HAP-1 (cell line): ENCODE measurements at regions not wholly inside any gene's neighbourhood (a gene's known extent, or its start where the extent isn't known, plus 50 kb on each side); places are given as distances from the start of the nearest gene placed in this dataset.
A peak's percentile ranks its signal among the peaks of the same experiment; 100 is the strongest.
"Not testable (repeated sequence)": the region's sequence is repeated elsewhere in the genome, so short reads cannot be mapped to it uniquely, and the experiment has no call there.

Experiments used
- DNase-seq, 2 experiments: peaks; one replicate each; pipeline ENCODE4 v3.0.0-alpha.2; 2016 to 2020; ENCODE audit warnings: low spot score in 2 of 2
- H3K27me3 ChIP-seq: fragments of 250-450 bp; sonication (Bioruptor Pico); 2 replicates; pipeline ENCODE4 v1.5.1; 2020; ENCODE audit warnings: low read depth, mild to moderate bottlenecking, moderate library complexity
- H3K36me3 ChIP-seq: fragments of 250-450 bp; sonication (Bioruptor Pico); replicated peaks from 2 replicates; pipeline ENCODE4 v1.5.1; 2020; ENCODE audit warnings: mild to moderate bottlenecking
- H3K4me1 ChIP-seq: fragments of 250-450 bp; sonication (Bioruptor Pico); 2 replicates; pipeline ENCODE4 v1.5.1; 2020; ENCODE audit warnings: mild to moderate bottlenecking
- H3K4me3 ChIP-seq: fragments of 250-450 bp; sonication (Bioruptor Pico); 2 replicates; pipeline ENCODE4 v1.5.1; 2020; ENCODE audit warnings: mild to moderate bottlenecking, moderate library complexity
- H3K9me3 ChIP-seq: fragments of 250-450 bp; sonication (Bioruptor Pico); 2 replicates; pipeline ENCODE4 v1.5.1; 2020; ENCODE audit warnings: mild to moderate bottlenecking, moderate library complexity
- in situ Hi-C: fragments of 300-500 bp; cut with MboI; formaldehyde crosslinking; loops from 3 replicates; pipeline ENCODE4 v1.14.3; 2020; ENCODE audit warnings: low sequenced_read_pairs, inconsistent platforms, mixed read lengths

DNA sequence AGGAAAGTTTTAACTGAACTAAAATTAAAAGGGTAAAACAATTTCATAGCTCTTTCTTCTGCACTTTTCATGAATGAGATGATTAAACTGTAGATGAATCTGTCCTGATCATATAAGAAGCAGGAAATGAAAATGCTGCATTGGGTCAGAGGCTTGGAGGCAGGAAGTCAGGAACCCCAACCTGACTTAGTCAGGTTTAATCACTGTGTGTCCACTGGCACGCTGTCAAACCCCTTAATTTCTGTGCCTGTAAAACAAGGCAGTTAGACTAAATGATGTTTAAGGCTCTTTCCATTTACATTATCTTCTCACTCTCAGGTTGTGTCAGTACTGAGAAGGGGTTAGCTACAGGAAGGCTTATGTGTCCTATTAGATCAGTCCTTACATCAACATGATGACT is 193.3 kb upstream of the TTC14 start:
- no peaks in the 10 kb centered on the region for H3K4me1 ChIP-seq
- no peak for DNase-seq
- in situ Hi-C loops: no loop called here
- no peaks in the 10 kb centered on the region for H3K36me3 ChIP-seq
- H3K4me3 ChIP-seq: no peak overlapping the region
- H3K27me3 ChIP-seq: no peaks in the 10 kb centered on the region
- no peaks in the 10 kb centered on the region for H3K9me3 ChIP-seq

DNA sequence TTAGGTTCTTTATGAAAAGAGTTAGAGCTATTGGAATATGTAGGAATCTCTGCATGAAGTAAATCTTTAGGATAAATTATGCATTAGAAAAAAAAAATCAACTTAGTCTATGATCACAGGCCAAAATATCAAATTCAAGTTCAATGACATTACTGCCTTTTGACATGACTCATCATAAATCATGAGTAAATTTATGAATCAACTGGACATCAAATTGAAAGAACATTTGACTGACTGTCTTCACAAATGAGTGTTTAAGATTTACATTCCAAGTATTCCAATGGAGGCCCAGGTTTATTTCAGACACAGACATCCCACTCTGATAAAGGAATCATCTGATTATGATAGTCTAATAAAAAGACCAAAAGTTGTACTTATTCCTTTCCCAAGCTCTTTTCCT is 192.8 kb upstream of the TTC14 start:
- H3K27me3 ChIP-seq: no peaks in the 10 kb centered on the region
- H3K4me3 ChIP-seq: no peak overlapping the region
- no peak for DNase-seq
- H3K36me3 ChIP-seq: no peaks in the 10 kb centered on the region
- H3K9me3 ChIP-seq: no peaks in the 10 kb centered on the region
- no peaks in the 10 kb centered on the region for H3K4me1 ChIP-seq
- in situ Hi-C loops: no loop called here

DNA sequence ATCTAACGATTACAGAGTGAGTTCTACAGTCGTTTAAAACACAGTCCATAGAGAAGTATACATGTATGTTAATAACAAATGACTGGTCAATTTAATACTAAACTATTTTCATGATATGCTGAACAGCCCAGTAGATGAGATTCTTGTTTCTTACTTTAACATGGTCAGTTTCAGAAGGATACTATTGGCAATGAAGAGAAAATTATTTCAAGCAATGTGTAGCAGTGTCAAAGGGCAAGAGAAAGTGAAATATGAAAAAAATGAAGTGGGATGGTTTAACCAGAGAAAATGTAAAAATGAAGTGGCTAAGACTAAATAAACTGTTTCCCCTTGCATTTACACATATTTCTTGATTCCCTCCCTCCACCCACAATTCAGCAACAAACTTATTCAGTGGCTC is 192.1 kb upstream of the TTC14 start:
- H3K9me3 ChIP-seq: no peaks in the 10 kb centered on the region
- DNase-seq: no peak
- no peaks in the 10 kb centered on the region for H3K27me3 ChIP-seq
- no peaks in the 10 kb centered on the region for H3K4me1 ChIP-seq
- H3K4me3 ChIP-seq: no peak overlapping the region
- H3K36me3 ChIP-seq: no peaks in the 10 kb centered on the region
- in situ Hi-C loops: no loop called here

DNA sequence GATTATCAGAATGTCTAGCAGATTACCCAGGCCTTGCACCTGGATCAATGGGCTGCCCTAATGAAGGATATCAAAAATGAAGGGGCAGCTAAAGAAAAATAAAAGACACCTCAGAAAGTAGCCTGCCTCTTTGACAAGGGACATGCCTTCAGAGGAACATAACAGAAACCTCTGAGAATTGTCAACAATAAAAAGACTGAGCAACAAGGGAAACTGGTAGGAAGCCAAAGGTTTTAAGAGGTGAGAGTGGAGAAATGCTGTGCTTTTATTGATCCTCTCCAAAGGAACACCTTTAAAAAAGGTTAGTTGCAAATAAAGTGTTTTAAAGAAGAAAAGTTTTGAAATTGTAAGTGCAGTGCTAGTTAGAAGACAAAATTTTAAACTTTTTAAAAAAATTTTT is 187.8 kb upstream of the TTC14 start:
- H3K9me3 ChIP-seq: no peaks in the 10 kb centered on the region
- no peak for DNase-seq
- H3K27me3 ChIP-seq: no peaks in the 10 kb centered on the region
- in situ Hi-C loops: no loop called here
- no peaks in the 10 kb centered on the region for H3K36me3 ChIP-seq
- no peak overlapping the region for H3K4me3 ChIP-seq
- no peaks in the 10 kb centered on the region for H3K4me1 ChIP-seq

DNA sequence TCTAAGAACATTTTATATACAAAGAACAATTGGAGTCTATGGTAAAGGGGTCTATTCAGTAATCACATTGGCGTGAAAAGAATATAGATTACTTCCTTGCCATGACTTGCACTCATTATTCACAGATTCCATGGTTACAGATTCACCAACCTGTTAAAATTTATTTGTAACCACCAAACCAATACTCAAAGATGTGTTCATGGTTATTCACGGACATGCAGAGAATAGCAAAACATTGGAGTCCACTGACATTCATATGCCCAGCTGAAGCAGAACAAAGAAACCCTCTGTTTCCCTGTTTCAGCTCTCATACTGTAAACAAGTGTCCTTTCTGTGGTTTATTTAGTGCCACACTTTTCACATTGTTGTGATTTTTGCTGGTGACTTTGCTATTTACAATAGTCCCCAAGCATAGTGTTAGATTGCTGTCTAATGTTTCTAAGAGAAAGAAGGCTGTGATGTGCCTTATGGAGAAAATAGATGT is 185.8 kb upstream of the TTC14 start:
- no peaks in the 10 kb centered on the region for H3K36me3 ChIP-seq

DNA sequence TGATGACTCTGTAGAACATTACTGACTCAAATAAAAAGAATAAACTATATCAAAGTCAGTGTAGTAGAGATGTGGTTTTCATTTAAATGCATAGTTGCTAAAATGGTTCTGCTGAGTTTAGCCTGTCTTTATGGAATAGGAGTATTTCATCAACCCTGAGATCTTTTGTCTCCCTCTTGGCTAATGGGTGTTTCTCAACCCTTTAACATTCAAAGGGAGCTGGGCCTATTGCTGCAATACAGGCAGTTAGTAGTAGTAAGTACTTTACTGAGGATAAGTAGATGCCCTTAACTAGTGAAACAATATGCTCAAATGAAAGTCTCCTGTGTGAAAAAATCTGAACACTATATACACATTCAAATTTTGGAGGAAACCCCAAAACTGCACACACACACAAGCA is 184.7 kb upstream of the TTC14 start:
- Histone ChIP-seq H3K4me1 (no peaks in the 10 kb centered on the region), H3K27me3 (no peaks in the 10 kb centered on the region), H3K9me3 (no peaks in the 10 kb centered on the region), H3K4me3 (no peak overlapping the region), H3K36me3 (no peaks in the 10 kb centered on the region)
- no peak for DNase-seq
- in situ Hi-C loops: no loop called here

More for the DNA sequence above, 185.8 kb upstream of the TTC14 start:
- peak in 1 of 2 experiments; percentile 11 for DNase-seq
- no peak overlapping the region for H3K4me3 ChIP-seq
- H3K27me3 ChIP-seq: no peaks in the 10 kb centered on the region
- H3K4me1 ChIP-seq: no peaks in the 10 kb centered on the region
- in situ Hi-C loops: no loop called here
- H3K9me3 ChIP-seq: no peaks in the 10 kb centered on the region

DNA sequence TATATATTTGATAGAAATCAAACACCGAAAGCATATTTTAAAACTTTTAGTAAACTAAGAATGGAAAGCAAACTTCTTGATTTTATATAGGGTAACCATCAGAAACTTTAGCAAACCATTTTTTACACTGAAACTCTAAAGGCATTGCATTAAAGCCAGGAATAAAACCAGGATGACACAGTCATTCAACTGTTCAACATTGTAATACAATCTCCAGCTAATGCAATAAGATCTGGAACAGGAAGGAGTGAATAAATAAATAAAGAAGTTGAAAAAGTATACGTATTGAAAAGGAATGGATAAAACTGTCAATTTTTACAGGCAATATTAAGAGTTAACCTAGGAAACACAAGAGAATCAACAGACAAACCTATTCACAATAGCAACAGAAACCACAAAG is 181.9 kb upstream of the TTC14 start:
- no peaks in the 10 kb centered on the region for H3K27me3 ChIP-seq
- no peaks in the 10 kb centered on the region for H3K36me3 ChIP-seq
- H3K9me3 ChIP-seq: no peaks in the 10 kb centered on the region
- in situ Hi-C loops: no loop called here
- H3K4me1 ChIP-seq: no peaks in the 10 kb centered on the region
- DNase-seq: no peak
- no peak overlapping the region for H3K4me3 ChIP-seq

DNA sequence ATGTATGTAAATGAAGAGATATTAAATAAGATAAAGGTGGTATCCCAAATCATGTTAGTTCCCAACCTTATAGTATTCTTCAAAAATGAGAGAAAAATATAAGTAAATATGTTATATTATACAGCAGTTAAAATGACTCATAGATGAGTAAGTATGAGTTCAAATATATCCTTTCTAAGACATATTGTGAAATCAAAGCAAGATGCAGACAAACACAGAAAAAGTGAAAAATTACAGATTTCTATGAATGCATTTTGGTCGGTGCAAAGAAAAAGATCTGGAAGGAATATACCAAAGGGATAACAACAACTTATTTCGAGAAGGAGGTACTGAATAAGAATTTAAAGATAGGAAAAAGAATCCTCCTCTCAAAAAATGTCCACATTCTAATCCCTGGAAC is 181.2 kb upstream of the TTC14 start:
- Histone ChIP-seq H3K4me3 (no peak overlapping the region), H3K9me3 (no peaks in the 10 kb centered on the region), H3K27me3 (no peaks in the 10 kb centered on the region), H3K36me3 (no peaks in the 10 kb centered on the region), H3K4me1 (no peaks in the 10 kb centered on the region)
- no peak for DNase-seq
- in situ Hi-C loops: no loop called here

DNA sequence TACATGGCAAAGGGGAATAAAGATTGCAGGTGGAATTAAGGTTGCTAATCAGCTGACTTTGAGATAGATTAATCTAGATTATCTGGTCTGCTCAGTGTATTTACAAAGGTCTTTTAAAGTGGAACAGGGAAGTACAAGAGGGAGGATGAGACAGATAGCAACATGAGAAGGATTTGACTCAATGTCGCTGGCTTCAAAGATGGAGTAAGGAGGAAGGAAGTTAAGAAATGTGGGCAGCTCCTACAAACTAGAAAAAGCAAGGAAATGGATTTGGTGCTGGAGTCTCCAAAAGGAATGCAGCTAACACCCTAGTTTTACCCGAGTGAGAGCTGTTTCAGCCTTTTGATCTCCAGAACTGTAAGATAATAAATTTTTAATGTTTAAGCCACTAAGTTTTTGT is 180.7 kb upstream of the TTC14 start:
- Histone ChIP-seq H3K27me3 (no peaks in the 10 kb centered on the region), H3K9me3 (no peaks in the 10 kb centered on the region), H3K4me1 (no peaks in the 10 kb centered on the region), H3K36me3 (no peaks in the 10 kb centered on the region), H3K4me3 (no peak overlapping the region)
- DNase-seq: no peak
- in situ Hi-C loops: no loop called here

DNA sequence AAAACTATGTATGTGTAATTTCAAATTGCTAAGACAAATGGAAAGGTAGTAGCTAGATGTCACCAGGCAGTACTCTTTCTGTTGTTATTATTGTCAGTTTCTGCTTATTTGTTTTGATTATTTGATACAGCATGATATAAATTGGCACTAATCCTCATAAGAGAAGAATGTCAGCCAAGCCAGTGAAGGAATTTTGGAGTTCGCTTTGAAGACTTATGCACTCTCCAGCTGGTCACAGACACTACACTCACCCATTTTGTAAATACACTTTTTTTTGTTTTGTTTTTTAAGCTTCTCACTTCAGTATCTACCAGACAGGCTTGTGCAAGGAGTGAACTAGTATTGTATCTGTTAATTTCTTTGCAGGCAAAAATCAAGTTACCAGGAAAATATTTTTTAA is 180.2 kb upstream of the TTC14 start:
- in situ Hi-C loops: no loop called here
- no peaks in the 10 kb centered on the region for H3K27me3 ChIP-seq
- H3K36me3 ChIP-seq: no peaks in the 10 kb centered on the region
- H3K9me3 ChIP-seq: no peaks in the 10 kb centered on the region
- H3K4me1 ChIP-seq: no peaks in the 10 kb centered on the region
- no peak for DNase-seq
- no peak overlapping the region for H3K4me3 ChIP-seq

DNA sequence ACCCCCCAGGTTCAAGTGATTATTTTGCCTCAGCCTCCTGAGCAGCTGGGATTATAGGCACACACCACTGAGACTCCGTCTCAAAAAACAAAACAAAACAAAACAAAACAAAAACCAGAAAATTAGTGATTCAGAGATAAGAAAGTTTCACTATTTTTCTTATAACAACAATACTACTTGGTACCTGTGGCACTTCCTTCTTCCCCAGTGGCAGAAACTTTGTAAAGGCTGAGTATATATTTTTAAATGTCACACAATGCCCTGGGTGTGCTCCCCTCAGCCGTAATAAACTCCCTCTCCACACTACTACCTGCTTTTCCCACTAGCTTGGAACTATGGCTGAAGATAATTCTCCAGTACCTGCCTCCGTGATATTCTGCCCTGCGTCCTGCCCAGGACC is 177.7 kb upstream of the TTC14 start:
- H3K9me3 ChIP-seq, H3K27me3 ChIP-seq, H3K4me3 ChIP-seq, H3K4me1 ChIP-seq, H3K36me3 ChIP-seq, in situ Hi-C loops, DNase-seq: not testable (repeated sequence)

DNA sequence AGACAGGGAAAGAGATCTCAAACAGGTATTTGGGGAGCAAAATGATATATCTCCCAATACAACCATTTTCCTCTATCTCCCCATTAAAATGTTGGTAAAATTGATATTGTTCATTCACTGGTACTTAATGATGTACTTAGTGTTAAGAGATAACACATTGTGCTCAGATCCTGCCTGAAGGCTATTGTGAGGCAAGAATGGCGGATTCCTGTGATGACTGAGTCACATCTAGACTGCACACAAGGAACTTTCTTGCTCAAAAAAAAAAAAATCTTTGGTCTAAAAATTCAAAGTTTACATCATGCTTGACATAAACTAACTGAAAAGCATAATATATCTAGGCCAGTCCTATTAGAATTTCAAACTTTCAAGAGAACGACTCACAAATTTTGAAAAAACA is 171.1 kb upstream of the TTC14 start:
- DNase-seq: no peak
- Histone ChIP-seq H3K4me3 (no peak overlapping the region), H3K36me3 (no peaks in the 10 kb centered on the region), H3K9me3 (no peaks in the 10 kb centered on the region), H3K4me1 (no peaks in the 10 kb centered on the region), H3K27me3 (no peaks in the 10 kb centered on the region)
- in situ Hi-C loops: no loop called here

DNA sequence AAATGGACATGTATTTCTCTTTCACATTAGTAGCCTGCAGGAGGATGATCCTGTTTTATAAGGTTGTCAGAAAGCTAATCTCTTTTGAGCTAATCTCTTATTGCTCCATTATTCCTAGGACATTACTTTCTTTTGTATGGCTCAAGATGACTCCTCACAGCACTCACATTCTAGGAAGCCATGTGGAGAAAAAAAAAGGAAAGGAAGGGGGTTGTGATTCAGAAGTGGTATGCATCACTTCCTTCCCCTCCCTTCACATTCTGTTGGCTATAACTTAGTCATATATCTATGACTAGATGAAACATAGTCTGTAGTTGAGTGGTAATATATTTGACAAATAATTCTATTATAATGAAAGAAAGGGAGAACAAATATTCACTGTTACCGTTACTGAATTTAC is 168.8 kb upstream of the TTC14 start:
- Histone ChIP-seq H3K27me3 (no peaks in the 10 kb centered on the region), H3K4me3 (no peak overlapping the region), H3K9me3 (no peaks in the 10 kb centered on the region), H3K4me1 (no peaks in the 10 kb centered on the region), H3K36me3 (no peaks in the 10 kb centered on the region)
- DNase-seq: no peak
- in situ Hi-C loops: no loop called here

DNA sequence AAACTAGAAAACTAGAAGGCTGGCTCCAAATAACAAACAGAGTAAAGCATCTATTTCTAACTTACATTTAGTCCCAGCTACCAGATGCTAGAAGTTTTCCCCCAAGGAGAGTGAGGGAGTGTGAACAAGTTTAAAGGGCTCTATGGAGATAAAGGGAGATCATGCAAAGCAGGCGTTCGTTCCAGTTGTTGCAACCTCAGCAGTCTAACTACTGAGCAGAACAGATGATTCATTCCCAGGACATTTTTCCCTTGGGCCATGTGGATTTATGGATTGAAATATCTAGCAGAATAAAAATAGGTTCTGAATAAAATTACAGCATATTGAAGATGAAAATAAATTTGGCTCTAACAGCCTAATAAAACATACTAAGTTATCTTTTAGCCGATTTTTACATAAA is 154.8 kb upstream of the TTC14 start:
- in situ Hi-C loops: no loop called here
- DNase-seq: no peak
- no peaks in the 10 kb centered on the region for H3K36me3 ChIP-seq

DNA sequence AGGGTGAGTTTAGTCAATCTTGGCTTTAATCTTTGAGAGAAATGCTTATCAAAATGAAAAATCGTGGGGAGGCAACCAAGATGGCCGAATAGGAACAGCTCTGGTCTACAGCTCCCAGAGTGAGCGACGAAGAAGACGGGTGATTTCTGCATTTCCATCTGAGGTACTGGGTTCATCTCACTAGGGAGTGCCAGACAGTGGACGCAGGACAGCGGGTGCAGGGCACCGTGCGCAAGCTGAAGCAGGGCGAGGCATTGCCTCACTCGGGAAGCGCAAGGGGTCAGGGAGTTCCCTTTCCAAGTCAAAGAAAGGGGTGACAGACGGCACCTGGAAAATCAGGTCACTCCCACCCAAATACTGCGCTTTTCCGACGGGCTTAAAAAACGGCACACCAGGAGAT is 153.6 kb upstream of the TTC14 start:
- H3K27me3 ChIP-seq, H3K9me3 ChIP-seq, in situ Hi-C loops, H3K36me3 ChIP-seq, DNase-seq, H3K4me1 ChIP-seq, H3K4me3 ChIP-seq: not testable (repeated sequence)

More for the DNA sequence above, 154.8 kb upstream of the TTC14 start:
- H3K4me1 ChIP-seq: no peaks in the 10 kb centered on the region
- no peak overlapping the region for H3K4me3 ChIP-seq
- no peaks in the 10 kb centered on the region for H3K27me3 ChIP-seq
- no peaks in the 10 kb centered on the region for H3K9me3 ChIP-seq
